HL-60 (cell line): ENCODE measurements at regions not wholly inside any gene's neighbourhood (a gene's known extent, or its start where the extent isn't known, plus 50 kb on each side); places are given as distances from the start of the nearest gene placed in this dataset.

ENCODE experiments used
- POLR2AphosphoS5 ChIP-seq: IDR thresholded peaks from 2 replicates; pipeline ENCODE4 v1.6.1; 2012; ENCODE audit warnings: low read depth
- TF ChIP-seq, protein P1 (sequence below): IDR thresholded peaks from one replicate; pipeline ENCODE4 v1.5.1; 2011; ENCODE audit warnings: low read length, control low read depth, inconsistent platforms; ENCODE audit not compliant: insufficient read depth

DNA sequence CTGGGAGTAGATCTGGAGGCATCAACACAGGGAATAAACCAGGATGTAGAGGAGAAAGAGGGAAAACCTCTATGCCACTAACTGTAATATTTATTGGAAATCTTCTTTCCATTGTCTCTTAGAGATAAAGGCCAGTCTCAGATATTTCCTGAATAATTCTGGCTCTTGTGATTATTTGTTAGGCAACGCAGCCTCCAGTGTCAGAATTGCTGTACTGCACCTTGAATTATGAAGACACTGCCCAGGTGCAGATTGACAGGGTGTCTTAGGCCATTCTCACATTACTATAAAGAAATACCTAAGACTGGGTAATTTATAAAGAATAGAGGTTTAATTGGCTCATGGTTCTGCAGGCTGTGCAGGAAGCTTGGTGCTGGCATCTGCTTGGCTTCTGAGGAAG is 100.7 kb upstream of the ZDHHC15 start:
- TF ChIP-seq, protein P1, sequence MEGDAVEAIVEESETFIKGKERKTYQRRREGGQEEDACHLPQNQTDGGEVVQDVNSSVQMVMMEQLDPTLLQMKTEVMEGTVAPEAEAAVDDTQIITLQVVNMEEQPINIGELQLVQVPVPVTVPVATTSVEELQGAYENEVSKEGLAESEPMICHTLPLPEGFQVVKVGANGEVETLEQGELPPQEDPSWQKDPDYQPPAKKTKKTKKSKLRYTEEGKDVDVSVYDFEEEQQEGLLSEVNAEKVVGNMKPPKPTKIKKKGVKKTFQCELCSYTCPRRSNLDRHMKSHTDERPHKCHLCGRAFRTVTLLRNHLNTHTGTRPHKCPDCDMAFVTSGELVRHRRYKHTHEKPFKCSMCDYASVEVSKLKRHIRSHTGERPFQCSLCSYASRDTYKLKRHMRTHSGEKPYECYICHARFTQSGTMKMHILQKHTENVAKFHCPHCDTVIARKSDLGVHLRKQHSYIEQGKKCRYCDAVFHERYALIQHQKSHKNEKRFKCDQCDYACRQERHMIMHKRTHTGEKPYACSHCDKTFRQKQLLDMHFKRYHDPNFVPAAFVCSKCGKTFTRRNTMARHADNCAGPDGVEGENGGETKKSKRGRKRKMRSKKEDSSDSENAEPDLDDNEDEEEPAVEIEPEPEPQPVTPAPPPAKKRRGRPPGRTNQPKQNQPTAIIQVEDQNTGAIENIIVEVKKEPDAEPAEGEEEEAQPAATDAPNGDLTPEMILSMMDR, result no peak
- no peak for TF ChIP-seq POLR2AphosphoS5
